Left forelimb (tissue), 1 donor: ENCODE measurements at regions not wholly inside any gene's neighbourhood (a gene's known extent, or its start where the extent isn't known, plus 50 kb on each side); places are given as distances from the start of the nearest gene placed in this dataset.
"Not testable (repeated sequence)": the region's sequence is repeated elsewhere in the genome, so short reads cannot be mapped to it uniquely, and the experiment has no call there.

Source experiments
- DNase-seq: peaks from one replicate; pipeline ENCODE4 v3.0.0-alpha.2; 2018; ENCODE audit warnings: low spot score

- DNase-seq: no peak
Observed at GRCh38 chr2:236415684-236416444, 151.7 kb upstream of the ASB18 start.

GRCh38 chr2:236417150-236417549 lies 152.5 kb upstream of the ACKR3 start:
- no peak for DNase-seq

- DNase-seq: no peak
Observed at GRCh38 chr2:236430584-236430983, 139.0 kb upstream of the ACKR3 start.

GRCh38 chr2:236434593-236434992 lies 135.0 kb upstream of the ACKR3 start:
- no peak for DNase-seq

GRCh38 chr2:236440110-236440881 lies 129.3 kb upstream of the ACKR3 start:
- DNase-seq: no peak

GRCh38 chr2:236444187-236444586 lies 125.4 kb upstream of the ACKR3 start:
- no peak for DNase-seq

- no peak for DNase-seq
Observed at GRCh38 chr2:236445678-236446077, 123.9 kb upstream of the ACKR3 start.

- DNase-seq: no peak
Observed at GRCh38 chr2:236446521-236446920, 123.1 kb upstream of the ACKR3 start.

- no peak for DNase-seq
Observed at GRCh38 chr2:236449167-236449761, 120.4 kb upstream of the ACKR3 start.

GRCh38 chr2:236452238-236452637 lies 117.4 kb upstream of the ACKR3 start:
- no peak for DNase-seq

- DNase-seq: no peak
Observed at GRCh38 chr2:236454076-236454475, 115.5 kb upstream of the ACKR3 start.

- DNase-seq: no peak
Observed at GRCh38 chr2:236459393-236459792, 110.2 kb upstream of the ACKR3 start.

- no peak for DNase-seq
Observed at GRCh38 chr2:236464140-236464539, 105.5 kb upstream of the ACKR3 start.

GRCh38 chr2:236472720-236473495 lies 96.7 kb upstream of the ACKR3 start:
- no peak for DNase-seq

GRCh38 chr2:236473691-236474090 lies 95.9 kb upstream of the ACKR3 start:
- DNase-seq: no peak

GRCh38 chr2:236479814-236480213 lies 89.8 kb upstream of the ACKR3 start:
- DNase-seq: no peak

GRCh38 chr2:236483102-236483501 lies 86.5 kb upstream of the ACKR3 start:
- no peak for DNase-seq

GRCh38 chr2:236485519-236485918 lies 84.1 kb upstream of the ACKR3 start:
- no peak for DNase-seq

- not testable (repeated sequence) for DNase-seq
Observed at GRCh38 chr2:236489083-236489482, 80.5 kb upstream of the ACKR3 start.

GRCh38 chr2:236489895-236490404 lies 79.7 kb upstream of the ACKR3 start:
- DNase-seq: no peak

GRCh38 chr2:236496340-236496739 lies 73.3 kb upstream of the ACKR3 start:
- DNase-seq: no peak

- DNase-seq: no peak
Observed at GRCh38 chr2:236498369-236498768, 71.3 kb upstream of the ACKR3 start.
